ENCODE measurements at regions not wholly inside any gene's neighbourhood (a gene's known extent, or its start where the extent isn't known, plus 50 kb on each side); places are given as distances from the start of the nearest gene placed in this dataset.

GRCh38 chr9:116094846-116095245 lies 58.7 kb upstream of the PAPPA start:
- no peaks in the 10 kb centered on the region; the same call in 1 of the 2 replicates for H3K4me1 ChIP-seq (ENCODE audit: insufficient read depth, low read length)
- no peaks in the 10 kb centered on the region for H3K9me3 ChIP-seq (ENCODE audit: control insufficient read depth, low read depth, low read length)
- H2BK12ac ChIP-seq (ENCODE audit: insufficient read length, low read depth, low read length) = no peak overlapping the region
- H3K23ac ChIP-seq (ENCODE audit: insufficient read length, low read depth, low read length) = no peak overlapping the region
- H4K91ac ChIP-seq (ENCODE audit: insufficient read length, low read depth, low read length) = no peak overlapping the region
- Mint-ChIP-seq H3K27me3 (ENCODE audit: low read depth) (no peaks in the 10 kb centered on the region), H3K4me1 (peaks cover 8 to 9% of the 10 kb centered on the region in 2 experiments), H3K27ac (no peak overlapping the region), H3K9me3 (peaks cover 3 to 5% of the 10 kb centered on the region in 2 experiments; a peak in 2 of 5 replicates), H3K4me3 (no peak overlapping the region), H3K36me3 (ENCODE audit: insufficient read depth in 1 of 3, low read depth in 3 of 3) (peaks cover 0 to 4% (median 4%) of the 10 kb centered on the region in 3 experiments; a peak in 2 of 7 replicates)
- H4K8ac ChIP-seq (replicated peaks; ENCODE audit: insufficient read length, low read depth, low read length) = no peak overlapping the region
- H3K18ac ChIP-seq (ENCODE audit: insufficient read length, low read depth, low read length) = no peak overlapping the region
- no peak overlapping the region for H3K14ac ChIP-seq (ENCODE audit: insufficient read depth, low read length)
- H3K56ac ChIP-seq (ENCODE audit: insufficient read length, low read depth, low read length) = no peak overlapping the region
- no peak overlapping the region for H3K9ac ChIP-seq (ENCODE audit: extremely low read depth, insufficient read length, low read length)
- H2BK20ac ChIP-seq (ENCODE audit: low read depth, low read length, poor library complexity, severe bottlenecking) = no peak overlapping the region
- no peaks in the 10 kb centered on the region for H3K27me3 ChIP-seq (ENCODE audit: insufficient read depth, low read length)
- H2AK5ac ChIP-seq (ENCODE audit: insufficient read length, low read length) = no peak overlapping the region
- H3K4ac ChIP-seq (ENCODE audit: low read depth, low read length) = no peak overlapping the region
- no peak overlapping the region for H4K5ac ChIP-seq (ENCODE audit: insufficient read length, low read depth, low read length)
- no peak for DNase-seq
- H3K4me2 ChIP-seq (ENCODE audit: insufficient read depth, insufficient read length, low read length) = no peak overlapping the region
- no peak overlapping the region for H2BK120ac ChIP-seq (ENCODE audit: low read depth, low read length, poor library complexity, severe bottlenecking)
- no peak overlapping the region for H3T11ph ChIP-seq (ENCODE audit: low read length)
- no peak overlapping the region for H3K27ac ChIP-seq (ENCODE audit: insufficient read length, low read depth, low read length)
- H2BK5ac ChIP-seq (ENCODE audit: insufficient read length, low read length) = no peak overlapping the region
- H2AFZ ChIP-seq (ENCODE audit: low read length) = no peak overlapping the region
- TF ChIP-seq, protein P1, sequence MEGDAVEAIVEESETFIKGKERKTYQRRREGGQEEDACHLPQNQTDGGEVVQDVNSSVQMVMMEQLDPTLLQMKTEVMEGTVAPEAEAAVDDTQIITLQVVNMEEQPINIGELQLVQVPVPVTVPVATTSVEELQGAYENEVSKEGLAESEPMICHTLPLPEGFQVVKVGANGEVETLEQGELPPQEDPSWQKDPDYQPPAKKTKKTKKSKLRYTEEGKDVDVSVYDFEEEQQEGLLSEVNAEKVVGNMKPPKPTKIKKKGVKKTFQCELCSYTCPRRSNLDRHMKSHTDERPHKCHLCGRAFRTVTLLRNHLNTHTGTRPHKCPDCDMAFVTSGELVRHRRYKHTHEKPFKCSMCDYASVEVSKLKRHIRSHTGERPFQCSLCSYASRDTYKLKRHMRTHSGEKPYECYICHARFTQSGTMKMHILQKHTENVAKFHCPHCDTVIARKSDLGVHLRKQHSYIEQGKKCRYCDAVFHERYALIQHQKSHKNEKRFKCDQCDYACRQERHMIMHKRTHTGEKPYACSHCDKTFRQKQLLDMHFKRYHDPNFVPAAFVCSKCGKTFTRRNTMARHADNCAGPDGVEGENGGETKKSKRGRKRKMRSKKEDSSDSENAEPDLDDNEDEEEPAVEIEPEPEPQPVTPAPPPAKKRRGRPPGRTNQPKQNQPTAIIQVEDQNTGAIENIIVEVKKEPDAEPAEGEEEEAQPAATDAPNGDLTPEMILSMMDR (conservative IDR thresholded peaks at IDR 0.05) = no peak
- H3K23me2 ChIP-seq (ENCODE audit: insufficient read length, low read depth, low read length, poor library complexity, severe bottlenecking) = no peaks in the 10 kb centered on the region
- H2BK15ac ChIP-seq (ENCODE audit: low read depth, low read length) = no peak overlapping the region
- H3K79me1 ChIP-seq (ENCODE audit: insufficient read depth, low read depth, low read length, poor library complexity, severe bottlenecking) = no peaks in the 10 kb centered on the region
- no peaks in the 10 kb centered on the region for H4K20me1 ChIP-seq (ENCODE audit: control insufficient read depth, insufficient read depth, insufficient read length)
- no peaks in the 10 kb centered on the region for H3K79me2 ChIP-seq (ENCODE audit: insufficient read depth, low read length)
